Tibial nerve (tissue), 4 donors: ENCODE measurements at regions not wholly inside any gene's neighbourhood (a gene's known extent, or its start where the extent isn't known, plus 50 kb on each side); places are given as distances from the start of the nearest gene placed in this dataset.

Source experiments
- DNase-seq, 2 donors: peaks; one replicate each; pipeline ENCODE4 v3.0.0-alpha.2; 2019; ENCODE audit warnings: low spot score in 2 of 2
- H3K27ac ChIP-seq, 4 donors: fragments of 200-600 bp; sonication (generic) in 3 of 4; one replicate each; pipeline ENCODE4 v1.5.1; 2017 to 2019; ENCODE audit warnings: mild to moderate bottlenecking in 1 of 4
- H3K27me3 ChIP-seq, 2 donors: fragments of 200-600 bp; sonication (generic) in 1 of 2; one replicate each; pipeline versions ENCODE4 v1.5.1 to v1.6.0; 2017 to 2019
- H3K36me3 ChIP-seq, 3 donors: fragments of 200-600 bp; sonication (generic); one replicate each; pipeline ENCODE4 v1.5.1; 2018 to 2019
- H3K4me1 ChIP-seq, 4 donors: fragments of 200-600 bp; sonication (generic) in 3 of 4; one replicate each; pipeline ENCODE4 v1.5.1; 2017 to 2019
- H3K4me3 ChIP-seq, 4 donors: fragments of 200-600 bp; sonication (generic) in 3 of 4; one replicate each; pipeline ENCODE4 v1.5.1; 2017 to 2019; ENCODE audit warnings: mild to moderate bottlenecking in 1 of 4, moderate library complexity in 1 of 4
- H3K9me3 ChIP-seq, 4 donors: fragments of 200-600 bp; sonication (generic) in 3 of 4; one replicate each; pipeline ENCODE4 v1.5.1; 2017 to 2019
- CTCF ChIP-seq, 5 experiments: fragments of 200-600 bp in 3 of 5; fragments of 450-650 bp in 2 of 5; sonication (generic) in 3 of 5; IDR thresholded peaks; one replicate each; pipeline ENCODE4 v1.5.1; 2016 to 2019; ENCODE audit warnings: antibody characterized with exemption in 5 of 5, mild to moderate bottlenecking in 3 of 5, moderate library complexity in 2 of 5
- EP300 ChIP-seq, 2 donors: sonication (generic); formaldehyde crosslinking; IDR thresholded peaks; one replicate each; pipeline ENCODE4 v1.6.1; 2017; ENCODE audit warnings: antibody characterized with exemption in 2 of 2, mild to moderate bottlenecking in 1 of 2
- POLR2A ChIP-seq, 2 donors: fragments of 450-650 bp; IDR thresholded peaks; one replicate each; pipeline ENCODE4 v1.6.1; 2017; ENCODE audit warnings: antibody characterized with exemption in 2 of 2, mild to moderate bottlenecking in 2 of 2, moderate library complexity in 2 of 2
- WGBS, 2 donors: methylation state at CpG; one replicate each; pipeline ENCODE4 v1.1.5; 2018; 5-methylcytosine and 5-hydroxymethylcytosine counted together

- TF ChIP-seq POLR2A (IDR thresholded peaks at IDR 0.05) (no peak), CTCF (IDR thresholded peaks at IDR 0.05) (no peak), EP300 (IDR thresholded peaks at IDR 0.05) (no peak)
- peaks cover 0 to 25% (median 3%) of the 10 kb centered on the region in 4 donors for H3K9me3 ChIP-seq
- H3K36me3 ChIP-seq, result no peaks in the 10 kb centered on the region
- 84 to 85% methylated on average over 9 to 10 of the region's 10 CpGs for WGBS, 2 donors
- no peak overlapping the region for H3K4me3 ChIP-seq
- H3K27ac ChIP-seq, result no peak overlapping the region
- no peaks in the 10 kb centered on the region for H3K4me1 ChIP-seq
- no peak for DNase-seq
- H3K27me3 ChIP-seq, result no peaks in the 10 kb centered on the region
These were observed 107.2 kb upstream of the TRIM24 start for GRCh38 chr7:138352570-138353461.

DNA sequence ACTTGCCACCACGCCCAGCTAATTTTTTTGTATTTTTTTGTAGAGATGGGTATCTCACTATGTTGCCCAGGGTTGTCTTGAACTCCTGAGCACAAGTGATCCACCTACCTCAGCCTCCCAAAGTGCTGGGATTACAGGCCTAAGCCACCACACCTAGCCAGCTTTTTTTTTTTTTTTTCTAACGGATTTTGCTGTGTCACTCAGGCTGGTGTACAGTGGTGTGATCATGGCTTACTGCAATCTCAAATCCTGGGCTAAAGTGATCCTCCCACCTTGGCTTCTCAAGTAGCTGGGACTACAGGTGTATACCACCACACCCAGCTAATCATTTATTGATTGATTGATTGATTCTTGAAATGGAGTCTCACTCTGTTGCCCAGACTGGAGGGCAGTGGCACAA, 106.0 kb upstream of the TRIM24 start:
- Histone ChIP-seq H3K4me1 (no peaks in the 10 kb centered on the region), H3K4me3 (no peak overlapping the region), H3K36me3 (no peaks in the 10 kb centered on the region), H3K27ac (no peak overlapping the region), H3K27me3 (no peaks in the 10 kb centered on the region), H3K9me3 (peaks cover 0 to 25% (median 3%) of the 10 kb centered on the region in 4 donors)
- 89 to 98% methylated on average over 2 of the region's 2 CpGs for WGBS, 2 donors
- no peak for DNase-seq
- no peak for TF ChIP-seq CTCF (IDR thresholded peaks at IDR 0.05)
- TF ChIP-seq EP300 (IDR thresholded peaks at IDR 0.05), result no peak
- TF ChIP-seq POLR2A (IDR thresholded peaks at IDR 0.05), result no peak

DNA sequence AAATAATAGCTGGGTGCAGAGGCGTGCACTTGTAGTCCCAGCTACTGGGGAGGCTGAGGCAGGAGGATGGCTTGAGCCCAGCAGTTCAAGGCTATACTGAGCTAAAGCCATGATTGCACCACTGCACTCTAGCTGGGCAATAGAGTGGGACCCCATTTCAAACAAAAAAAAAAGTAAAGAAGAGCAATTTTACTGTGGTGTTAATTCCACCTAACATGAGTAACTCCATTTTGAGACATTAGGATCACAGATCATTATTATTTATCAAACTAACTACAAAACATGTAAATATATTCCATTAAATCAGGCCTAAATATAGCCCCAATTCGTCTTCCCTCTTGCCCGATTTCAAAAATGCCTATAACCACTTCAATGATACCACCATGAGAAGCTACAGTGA, 104.8 kb upstream of the TRIM24 start:
- Histone ChIP-seq H3K9me3 (peaks cover 0 to 21% (median 3%) of the 10 kb centered on the region in 4 donors), H3K27ac (no peak overlapping the region), H3K4me3 (no peak overlapping the region), H3K4me1 (no peaks in the 10 kb centered on the region), H3K27me3 (no peaks in the 10 kb centered on the region), H3K36me3 (no peaks in the 10 kb centered on the region)
- 92 to 96% methylated on average over 3 of the region's 3 CpGs for WGBS, 2 donors
- no peak for DNase-seq
- TF ChIP-seq EP300 (IDR thresholded peaks at IDR 0.05), result no peak
- no peak for TF ChIP-seq POLR2A (IDR thresholded peaks at IDR 0.05)
- no peak for TF ChIP-seq CTCF (IDR thresholded peaks at IDR 0.05)

DNA sequence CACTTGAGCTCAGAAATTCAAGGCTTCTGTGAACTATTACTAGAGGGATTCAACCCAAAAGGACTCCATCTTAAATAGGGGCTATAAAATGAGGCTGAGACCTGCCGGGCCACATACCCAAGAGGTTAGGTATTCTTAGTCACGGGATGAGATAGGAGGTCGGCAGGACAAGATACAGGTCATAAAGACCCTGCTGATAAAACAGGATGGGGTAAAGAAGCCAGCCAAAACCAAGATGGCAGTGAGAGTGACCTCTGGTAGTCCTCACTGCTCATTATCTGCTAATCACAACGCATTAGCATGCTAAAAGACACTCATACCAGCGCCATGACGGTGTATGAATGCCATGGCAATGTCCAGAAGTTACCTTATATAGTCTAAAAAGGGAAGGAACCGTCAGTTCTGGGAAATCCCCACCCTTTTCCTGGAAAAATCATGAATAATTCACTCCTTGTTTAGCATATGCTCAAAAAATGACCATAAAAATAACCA, 101.2 kb upstream of the TRIM24 start:
- 84 to 85% methylated on average over 7 of the region's 7 CpGs for WGBS, 2 donors
- TF ChIP-seq POLR2A (IDR thresholded peaks at IDR 0.05), result no peak
- no peak for TF ChIP-seq CTCF (IDR thresholded peaks at IDR 0.05)
- peaks cover 0 to 6% (median 0%) of the 10 kb centered on the region in 4 donors for H3K9me3 ChIP-seq

DNA sequence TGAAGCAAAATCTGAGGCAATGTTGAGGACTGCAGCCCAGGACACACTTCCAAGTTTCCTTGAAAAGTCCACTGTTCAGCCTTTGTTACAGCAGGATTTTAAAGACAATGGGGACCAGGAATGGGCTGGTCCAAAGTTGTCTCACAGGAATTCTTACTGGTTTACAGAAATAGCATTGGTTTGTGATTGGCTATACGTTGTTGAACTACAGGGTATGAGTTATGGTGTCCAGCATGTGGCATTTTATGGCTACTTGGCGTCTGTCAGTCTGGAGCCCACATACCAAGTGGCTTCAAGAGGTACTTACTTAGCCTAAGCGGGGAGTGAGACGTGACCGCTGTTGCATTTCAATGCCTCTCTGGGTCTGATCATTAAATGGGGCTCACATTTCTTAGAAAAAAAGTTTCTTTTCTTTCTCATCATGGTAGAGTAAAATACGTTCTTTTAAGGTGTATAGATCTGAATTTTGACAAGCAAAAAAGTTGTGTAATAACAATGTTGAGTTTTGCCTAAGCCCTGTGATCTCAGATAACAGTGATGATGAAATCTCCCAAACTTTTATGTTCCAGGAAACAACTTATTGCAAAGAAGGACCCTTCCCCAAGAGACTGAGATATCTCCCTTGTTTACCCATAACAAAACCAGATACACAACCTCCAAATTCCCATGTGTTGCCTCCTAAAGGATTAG, 100.0 kb upstream of the TRIM24 start:
- H3K27ac ChIP-seq, result no peak overlapping the region
- H3K4me3 ChIP-seq, result no peak overlapping the region
- DNase-seq, result no peak
- H3K4me1 ChIP-seq, result no peaks in the 10 kb centered on the region
- no peak for TF ChIP-seq CTCF (IDR thresholded peaks at IDR 0.05)
- no peaks in the 10 kb centered on the region for H3K27me3 ChIP-seq
- peaks cover 0 to 6% (median 0%) of the 10 kb centered on the region in 4 donors for H3K9me3 ChIP-seq
- no peaks in the 10 kb centered on the region for H3K36me3 ChIP-seq
- 66 to 79% methylated on average over 6 of the region's 6 CpGs for WGBS, 2 donors

More for the DNA sequence above, 101.2 kb upstream of the TRIM24 start:
- Histone ChIP-seq H3K36me3 (no peaks in the 10 kb centered on the region), H3K27me3 (no peaks in the 10 kb centered on the region), H3K27ac (no peak overlapping the region), H3K4me3 (no peak overlapping the region), H3K4me1 (no peaks in the 10 kb centered on the region)
- no peak for DNase-seq
